ENCODE measurements at regions not wholly inside any gene's neighbourhood (a gene's known extent, or its start where the extent isn't known, plus 50 kb on each side); places are given as distances from the start of the nearest gene placed in this dataset.
"Not testable (repeated sequence)": the region's sequence is repeated elsewhere in the genome, so short reads cannot be mapped to it uniquely, and the experiment has no call there.

- FAIRE-seq = not testable (repeated sequence)
Measured at GRCh38 chr2:91422102-91422501, 2730.6 kb downstream of the RPIA start.

GRCh38 chr2:91427148-91427547, 2735.7 kb downstream of the RPIA start:
- not testable (repeated sequence) for FAIRE-seq

GRCh38 chr2:91441932-91442245, 2750.4 kb downstream of the RPIA start:
- not testable (repeated sequence) for FAIRE-seq

- FAIRE-seq = no peak
Measured at GRCh38 chr2:91442246-91442905, 2750.9 kb downstream of the RPIA start.

GRCh38 chr2:91442906-91443729, 2751.6 kb downstream of the RPIA start:
- not testable (repeated sequence) for FAIRE-seq

- not testable (repeated sequence) for FAIRE-seq
Measured at GRCh38 chr2:91443730-91444115, 2752.2 kb downstream of the RPIA start.

GRCh38 chr2:91445705-91446104, 2754.2 kb downstream of the RPIA start:
- FAIRE-seq = not testable (repeated sequence)

GRCh38 chr2:91446489-91446888, 2755.0 kb downstream of the RPIA start:
- not testable (repeated sequence) for FAIRE-seq

GRCh38 chr2:91446915-91447314, 2755.4 kb downstream of the RPIA start:
- not testable (repeated sequence) for FAIRE-seq

GRCh38 chr2:91447508-91447907, 2756.0 kb downstream of the RPIA start:
- not testable (repeated sequence) for FAIRE-seq

- not testable (repeated sequence) for FAIRE-seq
Measured at GRCh38 chr2:91462292-91462691, 2770.8 kb downstream of the RPIA start.

GRCh38 chr2:91463007-91463406, 2771.5 kb downstream of the RPIA start:
- FAIRE-seq = not testable (repeated sequence)

- FAIRE-seq = not testable (repeated sequence)
Measured at GRCh38 chr2:91466780-91467363, 2775.4 kb downstream of the RPIA start.

- not testable (repeated sequence) for FAIRE-seq
Measured at GRCh38 chr2:91476244-91476935, 2784.9 kb downstream of the RPIA start.

- FAIRE-seq = not testable (repeated sequence)
Measured at GRCh38 chr2:91476936-91477246, 2785.4 kb downstream of the RPIA start.

- not testable (repeated sequence) for FAIRE-seq
Measured at GRCh38 chr2:91477291-91477690, 2785.8 kb downstream of the RPIA start.

- no peak for FAIRE-seq
Measured at GRCh38 chr2:91477731-91478672, 2786.5 kb downstream of the RPIA start.

- FAIRE-seq = not testable (repeated sequence)
Measured at GRCh38 chr2:91478851-91479718, 2787.6 kb downstream of the RPIA start.

GRCh38 chr2:91485226-91485625, 2793.8 kb downstream of the RPIA start:
- FAIRE-seq = not testable (repeated sequence)

GRCh38 chr2:91497129-91498064, 2805.9 kb downstream of the RPIA start:
- not testable (repeated sequence) for FAIRE-seq
